MM.1S (cell line): ENCODE measurements at regions not wholly inside any gene's neighbourhood (a gene's known extent, or its start where the extent isn't known, plus 50 kb on each side); places are given as distances from the start of the nearest gene placed in this dataset.

Source experiments
- DNase-seq: peaks from one replicate; pipeline ENCODE4 v3.0.0-alpha.2; 2015
- H2AFZ ChIP-seq: fragments of 300-600 bp; sonication (generic); 2 replicates; pipeline ENCODE4 v1.6.0; 2016; ENCODE audit warnings: antibody characterized with exemption, low read length
- H3F3A ChIP-seq: fragments of 300-600 bp; sonication (generic); 2 replicates; pipeline ENCODE4 v1.6.1; 2016; ENCODE audit warnings: mild to moderate bottlenecking, antibody characterized with exemption, low read length, moderate library complexity, mixed read lengths; ENCODE audit not compliant: insufficient read depth
- H3K27ac ChIP-seq: fragments of 300-600 bp; sonication (generic); 2 replicates; pipeline ENCODE4 v1.5.1; 2016; ENCODE audit warnings: mild to moderate bottlenecking, low read length
- H3K27me3 ChIP-seq: fragments of 300-600 bp; sonication (generic); replicated peaks from 2 replicates; pipeline ENCODE4 v1.6.0; 2016; ENCODE audit warnings: low read length; ENCODE audit not compliant: insufficient read depth
- H3K36me3 ChIP-seq: fragments of 300-600 bp; sonication (generic); replicated peaks from 2 replicates; pipeline ENCODE4 v1.6.1; 2016; ENCODE audit warnings: mild to moderate bottlenecking, low read length, mixed read lengths; ENCODE audit not compliant: insufficient read depth
- H3K4me1 ChIP-seq: fragments of 300-600 bp; sonication (generic); 2 replicates; pipeline ENCODE4 v1.6.1; 2016; ENCODE audit warnings: low read length, mixed read lengths
- H3K4me2 ChIP-seq: fragments of 300-600 bp; sonication (generic); 2 replicates; pipeline ENCODE4 v1.6.0; 2016; ENCODE audit warnings: low read depth, low read length
- H3K4me3 ChIP-seq: fragments of 300-600 bp; sonication (generic); 2 replicates; pipeline ENCODE4 v1.5.1; 2016; ENCODE audit warnings: low read length, mixed read lengths
- H3K79me2 ChIP-seq: fragments of 300-600 bp; sonication (generic); 2 replicates; pipeline ENCODE4 v1.6.1; 2016; ENCODE audit warnings: mixed run types, low read length, mixed read lengths
- H3K9ac ChIP-seq: fragments of 300-600 bp; sonication (generic); 2 replicates; pipeline ENCODE4 v1.6.1; 2016; ENCODE audit warnings: low read length, mixed read lengths
- H3K9me2 ChIP-seq: fragments of 300-600 bp; sonication (generic); replicated peaks from 2 replicates; pipeline ENCODE4 v1.6.1; 2016; ENCODE audit warnings: mild to moderate bottlenecking, low read length, mixed read lengths; ENCODE audit not compliant: insufficient read depth
- H3K9me3 ChIP-seq: fragments of 300-600 bp; sonication (generic); replicated peaks from 2 replicates; pipeline ENCODE4 v1.6.1; 2016; ENCODE audit warnings: mild to moderate bottlenecking, low read length, mixed read lengths; ENCODE audit not compliant: insufficient read depth
- H4K20me1 ChIP-seq: fragments of 300-600 bp; sonication (generic); 2 replicates; pipeline ENCODE4 v1.6.1; 2016; ENCODE audit warnings: mild to moderate bottlenecking, low read length, moderate library complexity, mixed read lengths; ENCODE audit not compliant: insufficient read depth
- EZH2 ChIP-seq: fragments of 300-600 bp; sonication (generic); optimal IDR thresholded peaks from 2 replicates; pipeline ENCODE3; 2017; ENCODE audit warnings: low read depth, mild to moderate bottlenecking, antibody characterized with exemption, low read length, mixed read lengths
- EZH2phosphoT487 ChIP-seq: fragments of 300-600 bp; sonication (generic); IDR thresholded peaks from 2 replicates; pipeline ENCODE4 v1.6.1; 2018; ENCODE audit warnings: antibody characterized with exemption, low read length
- TF ChIP-seq, protein P1 (sequence below): fragments of 300-600 bp; sonication (generic); IDR thresholded peaks from 2 replicates; pipeline ENCODE4 v1.5.1; 2016; ENCODE audit warnings: antibody characterized with exemption, low read length, mixed read lengths

DNA sequence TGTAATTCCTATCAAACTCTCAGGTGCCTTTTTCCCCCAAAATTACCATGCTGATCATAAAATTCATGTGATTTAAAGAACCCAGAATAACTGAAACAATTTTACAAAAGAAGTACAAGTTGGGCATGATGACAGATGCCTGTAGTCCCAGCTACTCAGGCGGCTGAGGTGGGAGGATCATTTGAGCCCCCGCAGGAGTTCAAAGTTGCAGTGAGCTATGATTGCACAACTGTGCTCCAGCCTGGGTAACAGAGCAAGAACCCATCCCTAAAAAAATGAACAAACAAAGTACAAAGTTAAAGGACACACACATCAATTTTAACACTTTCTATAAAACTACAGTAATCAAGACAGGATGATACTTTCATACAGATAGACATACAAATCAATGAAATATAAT, 97.9 kb upstream of the LPAR1 start:
- Histone ChIP-seq H2AFZ (no peak overlapping the region), H3K9ac (no peak overlapping the region), H3K4me1 (no peaks in the 10 kb centered on the region), H3K27me3 (no peaks in the 10 kb centered on the region), H3K79me2 (no peaks in the 10 kb centered on the region), H3K9me3 (no peaks in the 10 kb centered on the region), H3K9me2 (no peaks in the 10 kb centered on the region), H3K36me3 (no peaks in the 10 kb centered on the region), H3K4me2 (no peak overlapping the region), H3K4me3 (no peak overlapping the region), H3K27ac (no peak overlapping the region), H4K20me1 (no peaks in the 10 kb centered on the region), H3F3A (no peaks in the 10 kb centered on the region)
- TF ChIP-seq EZH2: no peak
- TF ChIP-seq EZH2phosphoT487: no peak
- TF ChIP-seq, protein P1, sequence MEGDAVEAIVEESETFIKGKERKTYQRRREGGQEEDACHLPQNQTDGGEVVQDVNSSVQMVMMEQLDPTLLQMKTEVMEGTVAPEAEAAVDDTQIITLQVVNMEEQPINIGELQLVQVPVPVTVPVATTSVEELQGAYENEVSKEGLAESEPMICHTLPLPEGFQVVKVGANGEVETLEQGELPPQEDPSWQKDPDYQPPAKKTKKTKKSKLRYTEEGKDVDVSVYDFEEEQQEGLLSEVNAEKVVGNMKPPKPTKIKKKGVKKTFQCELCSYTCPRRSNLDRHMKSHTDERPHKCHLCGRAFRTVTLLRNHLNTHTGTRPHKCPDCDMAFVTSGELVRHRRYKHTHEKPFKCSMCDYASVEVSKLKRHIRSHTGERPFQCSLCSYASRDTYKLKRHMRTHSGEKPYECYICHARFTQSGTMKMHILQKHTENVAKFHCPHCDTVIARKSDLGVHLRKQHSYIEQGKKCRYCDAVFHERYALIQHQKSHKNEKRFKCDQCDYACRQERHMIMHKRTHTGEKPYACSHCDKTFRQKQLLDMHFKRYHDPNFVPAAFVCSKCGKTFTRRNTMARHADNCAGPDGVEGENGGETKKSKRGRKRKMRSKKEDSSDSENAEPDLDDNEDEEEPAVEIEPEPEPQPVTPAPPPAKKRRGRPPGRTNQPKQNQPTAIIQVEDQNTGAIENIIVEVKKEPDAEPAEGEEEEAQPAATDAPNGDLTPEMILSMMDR: no peak
- DNase-seq: no peak

DNA sequence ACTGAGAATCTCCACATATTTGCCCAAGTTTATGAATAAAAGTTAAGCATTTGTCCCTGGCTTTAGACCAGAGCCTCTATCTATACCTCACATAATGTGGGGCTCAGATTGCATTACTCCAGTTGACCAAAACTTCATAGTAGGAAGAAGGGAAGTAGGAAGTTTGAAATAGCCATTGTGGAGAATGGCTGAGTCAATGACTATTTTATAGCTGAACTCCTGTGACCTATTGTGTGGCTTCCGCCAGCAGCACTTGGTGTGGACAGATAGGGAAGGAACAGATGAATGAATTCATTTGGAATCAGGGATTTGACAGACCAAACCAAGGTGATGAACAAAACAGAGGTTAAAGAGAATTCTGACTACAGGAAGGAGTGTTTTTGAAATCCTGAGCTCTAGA, 92.9 kb upstream of the LPAR1 start:
- no peaks in the 10 kb centered on the region for H3K9me2 ChIP-seq
- TF ChIP-seq, protein P1: no peak
- no peak for TF ChIP-seq EZH2phosphoT487
- no peak for TF ChIP-seq EZH2
- H3F3A ChIP-seq: no peaks in the 10 kb centered on the region
- no peaks in the 10 kb centered on the region for H3K9me3 ChIP-seq
- H4K20me1 ChIP-seq: no peaks in the 10 kb centered on the region
- H2AFZ ChIP-seq: no peak overlapping the region
- no peak overlapping the region for H3K27ac ChIP-seq
- no peak for DNase-seq
- H3K36me3 ChIP-seq: no peaks in the 10 kb centered on the region
- no peak overlapping the region for H3K4me2 ChIP-seq
- no peaks in the 10 kb centered on the region for H3K79me2 ChIP-seq
- H3K27me3 ChIP-seq: no peaks in the 10 kb centered on the region
- H3K9ac ChIP-seq: no peak overlapping the region
- H3K4me3 ChIP-seq: no peak overlapping the region
- H3K4me1 ChIP-seq: no peaks in the 10 kb centered on the region

DNA sequence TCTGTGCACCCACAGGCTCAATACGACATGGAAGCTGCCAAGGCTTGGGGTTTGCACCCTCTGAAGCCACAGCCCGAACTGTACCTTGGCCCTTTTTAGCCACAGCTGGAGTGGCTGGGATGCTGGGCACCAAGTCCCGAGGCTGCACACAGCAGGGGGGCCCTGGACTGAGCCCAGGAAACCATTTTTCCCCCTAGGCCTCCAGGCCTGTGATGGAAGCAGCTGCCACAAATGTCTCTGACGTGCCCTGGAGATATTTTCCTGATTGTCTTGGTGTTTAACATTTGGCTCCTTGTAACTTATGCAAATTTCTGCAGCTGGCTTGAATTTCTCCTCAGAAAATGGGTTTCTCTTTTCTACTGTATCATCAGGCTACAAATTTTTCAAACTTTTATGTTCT, 82.3 kb upstream of the LPAR1 start:
- no peaks in the 10 kb centered on the region for H3F3A ChIP-seq
- no peaks in the 10 kb centered on the region for H3K36me3 ChIP-seq
- DNase-seq: no peak
- H3K79me2 ChIP-seq: no peaks in the 10 kb centered on the region
- no peaks in the 10 kb centered on the region for H3K4me1 ChIP-seq
- no peak overlapping the region for H2AFZ ChIP-seq
- H3K27me3 ChIP-seq: no peaks in the 10 kb centered on the region
- H4K20me1 ChIP-seq: no peaks in the 10 kb centered on the region
- H3K4me2 ChIP-seq: no peak overlapping the region
- no peaks in the 10 kb centered on the region for H3K9me2 ChIP-seq
- no peak overlapping the region for H3K27ac ChIP-seq
- no peaks in the 10 kb centered on the region for H3K9me3 ChIP-seq
- no peak overlapping the region for H3K4me3 ChIP-seq
- no peak overlapping the region for H3K9ac ChIP-seq
- TF ChIP-seq EZH2phosphoT487: no peak
- no peak for TF ChIP-seq EZH2
- TF ChIP-seq, protein P1: no peak
